WTC11 (cell line): ENCODE measurements at regions not wholly inside any gene's neighbourhood (a gene's known extent, or its start where the extent isn't known, plus 50 kb on each side); places are given as distances from the start of the nearest gene placed in this dataset.

Source experiments
- ATAC-seq: fragments of 200-7000 bp; cut with Tn5 transposase; 2 replicates; pipeline ENCODE4 v1.10.0; 2021; ENCODE audit warnings: mild to moderate bottlenecking, moderate library complexity
- CTCF ChIA-PET: fragments of 300-600 bp; sonication (Branson Sonifier 250); formaldehyde crosslinking; loops from one replicate; lab custom pipeline; 2021; ENCODE audit warnings: antibody characterized with exemption; lab: Charles Lee
- POLR2A ChIA-PET: fragments of 350-600 bp; sonication (Branson Sonifier 250); formaldehyde crosslinking; loops from one replicate; lab custom pipeline; 2021; ENCODE audit warnings: antibody characterized with exemption; lab: Charles Lee
- DNase-seq: peaks from one replicate; pipeline ENCODE4 v3.0.0; 2021; ENCODE audit warnings: low spot score
- H3K27ac Mint-ChIP-seq: 2 replicates; pipeline ENCODE4 v1.8.0; 2021; ENCODE audit warnings: mixed read lengths
- H3K27me3 Mint-ChIP-seq: 2 replicates; pipeline ENCODE4 v1.8.0; 2021; ENCODE audit warnings: low read depth, mild to moderate bottlenecking, moderate library complexity, mixed read lengths
- H3K36me3 Mint-ChIP-seq: 2 replicates; pipeline ENCODE4 v1.8.0; 2021; ENCODE audit warnings: mixed read lengths
- H3K4me1 Mint-ChIP-seq: 2 replicates; pipeline ENCODE4 v1.8.0; 2022; ENCODE audit warnings: mixed read lengths
- H3K4me3 Mint-ChIP-seq: 2 replicates; pipeline ENCODE4 v1.8.0; 2021; ENCODE audit warnings: mild to moderate bottlenecking, moderate library complexity, mixed read lengths
- H3K9me3 Mint-ChIP-seq: 2 replicates; pipeline ENCODE4 v1.8.0; 2021; ENCODE audit warnings: mixed read lengths
- AFF4 ChIP-seq: sonication (generic); formaldehyde crosslinking; IDR thresholded peaks from 2 replicates; pipeline ENCODE4 v1.8.1; 2023; ENCODE audit warnings: mild to moderate bottlenecking, missing genetic modification reagents, borderline replicate concordance
- CDX4 ChIP-seq: fragments of 250-450 bp; sonication (Bioruptor Pico); IDR thresholded peaks from 2 replicates; pipeline ENCODE4 v1.9.0; 2021; ENCODE audit warnings: moderate library complexity, mild to moderate bottlenecking, inconsistent platforms, borderline replicate concordance
- ELF4 ChIP-seq: sonication (generic); formaldehyde crosslinking; IDR thresholded peaks from 2 replicates; pipeline ENCODE4 v1.8.1; 2022; ENCODE audit warnings: low read depth, mild to moderate bottlenecking, moderate library complexity, missing genetic modification reagents
- EMX1 ChIP-seq: fragments of 250-450 bp; sonication (Bioruptor Pico); IDR thresholded peaks from 2 replicates; pipeline ENCODE4 v1.8.0; 2021; ENCODE audit warnings: mild to moderate bottlenecking
- FOXK1 ChIP-seq: sonication (generic); formaldehyde crosslinking; IDR thresholded peaks from 2 replicates; pipeline ENCODE4 v1.8.0; 2022; ENCODE audit warnings: mild to moderate bottlenecking, moderate library complexity, missing genetic modification reagents
- FOXP1 ChIP-seq: sonication (generic); formaldehyde crosslinking; IDR thresholded peaks from 2 replicates; pipeline ENCODE4 v1.8.0; 2022; ENCODE audit warnings: missing genetic modification reagents, mild to moderate bottlenecking, moderate library complexity, borderline replicate concordance
- IRF1 ChIP-seq: sonication (generic); formaldehyde crosslinking; IDR thresholded peaks from 2 replicates; pipeline ENCODE4 v1.8.0; 2023; ENCODE audit warnings: missing genetic modification reagents
- JUN ChIP-seq: sonication (generic); formaldehyde crosslinking; IDR thresholded peaks from 2 replicates; pipeline ENCODE4 v1.8.0; 2023; ENCODE audit warnings: mild to moderate bottlenecking, missing genetic modification reagents
- MYBL2 ChIP-seq: sonication (generic); formaldehyde crosslinking; IDR thresholded peaks from 2 replicates; pipeline ENCODE4 v1.8.1; 2023; ENCODE audit warnings: mild to moderate bottlenecking, moderate library complexity, missing genetic modification reagents
- NFYB ChIP-seq: sonication (generic); formaldehyde crosslinking; conservative IDR thresholded peaks from 2 replicates; pipeline ENCODE4 v1.8.0; 2022; ENCODE audit warnings: low read depth, missing genetic modification reagents
- NR1H2 ChIP-seq: sonication (generic); formaldehyde crosslinking; IDR thresholded peaks from 2 replicates; pipeline ENCODE4 v1.9.0; 2021; ENCODE audit warnings: mild to moderate bottlenecking, moderate library complexity, missing genetic modification reagents
- PRRX2 ChIP-seq: fragments of 250-450 bp; sonication (Bioruptor Pico); IDR thresholded peaks from 2 replicates; pipeline ENCODE4 v1.8.0; 2021; ENCODE audit warnings: mild to moderate bottlenecking
- TCF7 ChIP-seq: sonication (generic); formaldehyde crosslinking; IDR thresholded peaks from 2 replicates; pipeline ENCODE4 v1.8.0; 2022; ENCODE audit warnings: mild to moderate bottlenecking, low read depth, missing genetic modification reagents, moderate library complexity
- USF2 ChIP-seq: sonication (generic); formaldehyde crosslinking; IDR thresholded peaks from 2 replicates; pipeline ENCODE4 v1.8.1; 2023; ENCODE audit warnings: mild to moderate bottlenecking, missing genetic modification reagents, moderate library complexity
- ZNF263 ChIP-seq: sonication (generic); formaldehyde crosslinking; IDR thresholded peaks from 2 replicates; pipeline ENCODE4 v1.8.1; 2022; ENCODE audit warnings: low read depth, mild to moderate bottlenecking, moderate library complexity, missing genetic modification reagents
- ZNF671 ChIP-seq: fragments of 250-450 bp; sonication (Bioruptor Pico); IDR thresholded peaks from 2 replicates; pipeline ENCODE4 v1.8.0; 2021; ENCODE audit warnings: mild to moderate bottlenecking
- TF ChIP-seq, protein P1 (sequence below): fragments of 250-450 bp; sonication (Bioruptor Pico); IDR thresholded peaks from 2 replicates; pipeline ENCODE4 v1.8.0; 2021; ENCODE audit warnings: mild to moderate bottlenecking
- TF ChIP-seq, protein P2 (sequence below): fragments of 250-450 bp; sonication (Bioruptor Pico); conservative IDR thresholded peaks from 2 replicates; pipeline ENCODE4 v1.9.0; 2021; ENCODE audit warnings: mild to moderate bottlenecking
- TF ChIP-seq, protein P3 (sequence below): fragments of 250-450 bp; sonication (Bioruptor Pico); IDR thresholded peaks from 2 replicates; pipeline ENCODE4 v2.1.2; 2022; ENCODE audit warnings: mild to moderate bottlenecking, moderate library complexity
- TF ChIP-seq, protein P4 (sequence below): fragments of 250-450 bp; sonication (Bioruptor Pico); IDR thresholded peaks from 2 replicates; pipeline ENCODE4 v1.9.0; 2021; ENCODE audit warnings: mild to moderate bottlenecking
- TF ChIP-seq, protein P5 (sequence below): sonication (generic); formaldehyde crosslinking; IDR thresholded peaks from 2 replicates; pipeline ENCODE4 v1.8.1; 2022; ENCODE audit warnings: mild to moderate bottlenecking, moderate library complexity, missing genetic modification reagents

DNA sequence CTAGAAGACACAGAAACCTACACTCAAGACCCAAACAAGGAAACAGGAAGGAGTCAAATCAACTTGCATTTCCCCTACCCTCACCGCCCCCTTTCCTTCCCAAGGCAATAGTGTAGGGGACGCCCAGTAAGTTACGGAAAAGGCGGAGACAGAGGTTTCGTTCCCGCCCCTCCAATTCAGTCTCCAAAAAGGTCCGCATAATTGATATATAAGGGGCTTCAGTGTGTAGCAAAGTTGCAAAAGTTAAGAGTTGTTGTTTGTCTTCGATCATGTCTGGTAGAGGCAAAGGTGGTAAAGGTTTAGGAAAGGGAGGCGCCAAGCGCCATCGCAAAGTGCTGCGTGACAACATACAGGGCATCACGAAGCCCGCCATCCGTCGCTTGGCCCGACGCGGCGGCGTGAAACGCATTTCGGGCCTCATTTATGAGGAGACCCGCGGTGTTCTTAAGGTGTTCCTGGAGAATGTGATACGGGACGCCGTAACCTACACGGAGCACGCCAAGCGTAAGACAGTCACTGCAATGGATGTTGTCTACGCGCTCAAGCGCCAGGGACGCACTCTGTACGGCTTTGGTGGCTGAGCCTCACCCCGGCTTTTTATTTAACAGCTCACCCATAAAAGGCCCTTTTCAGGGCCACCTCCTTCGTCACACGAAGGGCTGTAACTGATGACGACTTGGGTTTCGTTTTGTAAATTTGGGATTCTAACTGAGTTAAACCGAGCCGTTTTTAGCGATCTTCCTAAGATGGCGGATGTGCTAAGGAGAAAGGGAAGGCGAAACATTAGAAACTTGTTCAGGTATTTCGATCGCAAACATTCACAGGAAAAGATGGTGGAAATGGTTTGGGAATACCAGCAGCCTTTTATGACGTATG lies 124.6 kb upstream of the BTN3A2 start:
- no peaks in the 10 kb centered on the region for H3K9me3 Mint-ChIP-seq
- H3K4me3 Mint-ChIP-seq: peak overlapping the region; percentile 75
- peak overlapping the region; percentile 98 for H3K27ac Mint-ChIP-seq
- ATAC-seq (peak; percentile 84), DNase-seq (peak; percentile 81)
- POLR2A ChIA-PET: interaction anchor here (1.0 to 6.4 kb wide), 12 partner anchors 10 to 1569 kb away, joined by 3 to 97 read pairs (median 8); a partner anchor contains a TSS
- no peaks in the 10 kb centered on the region for H3K36me3 Mint-ChIP-seq
- H3K27me3 Mint-ChIP-seq: no peaks in the 10 kb centered on the region; the same call in 1 of the 2 replicates
- CTCF ChIA-PET: no interaction called here
- H3K4me1 Mint-ChIP-seq: peaks cover 48% of the 10 kb centered on the region
- no peak for TF ChIP-seq NR1H2 (CRISPR knock-in tag)
- peak; percentile 22; the same call in 1 of the 2 replicates for TF ChIP-seq USF2
- TF ChIP-seq NFYB (CRISPR knock-in tag): peak; percentile 17; the same call in 1 of the 2 replicates
- peak; percentile 96 for TF ChIP-seq AFF4
- peak; percentile 71; the same call in 1 of the 2 replicates for TF ChIP-seq MYBL2
- no peak for TF ChIP-seq JUN
- peak; percentile 48; the same call in 1 of the 2 replicates for TF ChIP-seq ZNF263 (CRISPR knock-in tag)
- peak; percentile 98 for TF ChIP-seq ZNF671 (CRISPR knock-in tag)
- peak; percentile 96 for TF ChIP-seq EMX1 (CRISPR knock-in tag)
- peak; percentile 19; the same call in 1 of the 2 replicates for TF ChIP-seq IRF1 (CRISPR knock-in tag)
- TF ChIP-seq, protein P1, sequence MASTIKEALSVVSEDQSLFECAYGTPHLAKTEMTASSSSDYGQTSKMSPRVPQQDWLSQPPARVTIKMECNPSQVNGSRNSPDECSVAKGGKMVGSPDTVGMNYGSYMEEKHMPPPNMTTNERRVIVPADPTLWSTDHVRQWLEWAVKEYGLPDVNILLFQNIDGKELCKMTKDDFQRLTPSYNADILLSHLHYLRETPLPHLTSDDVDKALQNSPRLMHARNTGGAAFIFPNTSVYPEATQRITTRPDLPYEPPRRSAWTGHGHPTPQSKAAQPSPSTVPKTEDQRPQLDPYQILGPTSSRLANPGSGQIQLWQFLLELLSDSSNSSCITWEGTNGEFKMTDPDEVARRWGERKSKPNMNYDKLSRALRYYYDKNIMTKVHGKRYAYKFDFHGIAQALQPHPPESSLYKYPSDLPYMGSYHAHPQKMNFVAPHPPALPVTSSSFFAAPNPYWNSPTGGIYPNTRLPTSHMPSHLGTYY (CRISPR knock-in tag): peak; percentile 99
- TF ChIP-seq, protein P2, sequence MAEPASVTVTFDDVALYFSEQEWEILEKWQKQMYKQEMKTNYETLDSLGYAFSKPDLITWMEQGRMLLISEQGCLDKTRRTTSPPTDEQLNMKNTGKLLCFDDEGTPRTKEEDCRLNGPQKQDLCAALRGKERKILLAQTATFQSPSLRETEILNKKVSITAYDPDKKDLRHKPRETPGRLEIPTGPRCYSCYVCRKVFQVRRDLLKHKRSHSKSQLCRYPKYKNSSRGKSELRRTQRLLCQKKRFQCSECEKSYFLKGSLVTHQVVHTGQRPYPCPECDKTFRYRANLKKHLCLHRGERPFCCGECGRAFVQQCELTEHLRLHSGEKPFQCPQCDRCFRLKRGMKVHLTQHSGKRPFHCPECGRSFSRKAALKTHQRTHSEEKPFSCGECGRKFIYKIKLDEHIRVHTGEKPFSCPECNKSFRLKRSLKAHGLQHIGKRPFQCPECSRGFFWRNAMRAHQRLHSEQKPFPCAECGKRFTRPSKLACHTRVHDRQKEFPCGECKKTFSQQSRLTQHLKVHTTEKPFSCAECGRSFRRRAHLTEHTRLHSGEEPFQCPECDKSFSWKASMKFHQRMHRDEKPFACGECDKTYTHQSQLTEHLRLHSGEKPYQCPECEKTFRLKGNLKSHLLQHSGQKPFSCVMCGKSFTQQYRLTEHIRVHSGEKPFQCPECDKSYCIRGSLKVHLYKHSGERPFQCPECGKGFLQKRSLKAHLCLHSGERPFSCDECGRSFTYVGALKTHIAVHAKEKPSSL (CRISPR knock-in tag): peak; percentile 94
- peak; percentile 81; the same call in 1 of the 2 replicates for TF ChIP-seq FOXP1 (CRISPR knock-in tag)
- no peak for TF ChIP-seq ELF4 (CRISPR knock-in tag)
- 0 out of 2 replicates have a peak, but pooled peaks have one; percentile 31 for TF ChIP-seq TCF7 (CRISPR knock-in tag)
- peak; percentile 97 for TF ChIP-seq PRRX2 (CRISPR knock-in tag)
- TF ChIP-seq, protein P3, sequence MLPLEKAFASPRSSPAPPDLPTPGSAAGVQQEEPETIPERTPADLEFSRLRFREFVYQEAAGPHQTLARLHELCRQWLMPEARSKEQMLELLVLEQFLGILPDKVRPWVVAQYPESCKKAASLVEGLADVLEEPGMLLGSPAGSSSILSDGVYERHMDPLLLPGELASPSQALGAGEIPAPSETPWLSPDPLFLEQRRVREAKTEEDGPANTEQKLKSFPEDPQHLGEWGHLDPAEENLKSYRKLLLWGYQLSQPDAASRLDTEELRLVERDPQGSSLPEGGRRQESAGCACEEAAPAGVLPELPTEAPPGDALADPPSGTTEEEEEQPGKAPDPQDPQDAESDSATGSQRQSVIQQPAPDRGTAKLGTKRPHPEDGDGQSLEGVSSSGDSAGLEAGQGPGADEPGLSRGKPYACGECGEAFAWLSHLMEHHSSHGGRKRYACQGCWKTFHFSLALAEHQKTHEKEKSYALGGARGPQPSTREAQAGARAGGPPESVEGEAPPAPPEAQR (CRISPR knock-in tag): 0 out of 2 replicates have a peak, but pooled peaks have one; percentile 24
- peak; percentile 50 for TF ChIP-seq FOXK1 (CRISPR knock-in tag)
- TF ChIP-seq, protein P4, sequence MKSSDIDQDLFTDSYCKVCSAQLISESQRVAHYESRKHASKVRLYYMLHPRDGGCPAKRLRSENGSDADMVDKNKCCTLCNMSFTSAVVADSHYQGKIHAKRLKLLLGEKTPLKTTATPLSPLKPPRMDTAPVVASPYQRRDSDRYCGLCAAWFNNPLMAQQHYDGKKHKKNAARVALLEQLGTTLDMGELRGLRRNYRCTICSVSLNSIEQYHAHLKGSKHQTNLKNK (CRISPR knock-in tag): peak; percentile 95
- TF ChIP-seq, protein P5, sequence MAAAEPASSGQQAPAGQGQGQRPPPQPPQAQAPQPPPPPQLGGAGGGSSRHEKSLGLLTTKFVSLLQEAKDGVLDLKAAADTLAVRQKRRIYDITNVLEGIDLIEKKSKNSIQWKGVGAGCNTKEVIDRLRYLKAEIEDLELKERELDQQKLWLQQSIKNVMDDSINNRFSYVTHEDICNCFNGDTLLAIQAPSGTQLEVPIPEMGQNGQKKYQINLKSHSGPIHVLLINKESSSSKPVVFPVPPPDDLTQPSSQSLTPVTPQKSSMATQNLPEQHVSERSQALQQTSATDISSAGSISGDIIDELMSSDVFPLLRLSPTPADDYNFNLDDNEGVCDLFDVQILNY: peak; percentile 26; the same call in 1 of the 2 replicates
- peak; percentile 93 for TF ChIP-seq CDX4
